Renal pelvis (tissue), 1 donor: ENCODE measurements at regions not wholly inside any gene's neighbourhood (a gene's known extent, or its start where the extent isn't known, plus 50 kb on each side); places are given as distances from the start of the nearest gene placed in this dataset.

Experiments
- DNase-seq: peaks from one replicate; pipeline ENCODE4 v3.0.0-alpha.2; 2013

- DNase-seq: no peak
These were observed 154.9 kb downstream of the RASSF9 start for GRCh38 chr12:85681333-85681732.

- no peak for DNase-seq
These were observed 153.2 kb downstream of the RASSF9 start for GRCh38 chr12:85683051-85683450.

- no peak for DNase-seq
These were observed 147.4 kb downstream of the RASSF9 start for GRCh38 chr12:85688837-85689236.

- no peak for DNase-seq
These were observed 146.1 kb downstream of the RASSF9 start for GRCh38 chr12:85690146-85690545.

- DNase-seq: no peak
These were observed 143.0 kb downstream of the RASSF9 start for GRCh38 chr12:85693093-85693665.

- DNase-seq: no peak
These were observed 141.0 kb downstream of the RASSF9 start for GRCh38 chr12:85695097-85695715.

- no peak for DNase-seq
These were observed 139.2 kb downstream of the RASSF9 start for GRCh38 chr12:85697003-85697402.

GRCh38 chr12:85698937-85699336 is 137.3 kb downstream of the RASSF9 start:
- no peak for DNase-seq

GRCh38 chr12:85708775-85709174 is 127.4 kb downstream of the RASSF9 start:
- no peak for DNase-seq

GRCh38 chr12:85711735-85712390 is 124.3 kb downstream of the RASSF9 start:
- DNase-seq: no peak

- no peak for DNase-seq
These were observed 122.8 kb downstream of the RASSF9 start for GRCh38 chr12:85713373-85713772.

GRCh38 chr12:85714425-85714824 is 121.8 kb downstream of the RASSF9 start:
- no peak for DNase-seq

GRCh38 chr12:85720308-85721033 is 115.7 kb downstream of the RASSF9 start:
- no peak for DNase-seq

- DNase-seq: no peak
These were observed 110.2 kb downstream of the RASSF9 start for GRCh38 chr12:85725991-85726390.

GRCh38 chr12:85733221-85733840 is 102.9 kb downstream of the RASSF9 start:
- DNase-seq: no peak

GRCh38 chr12:85733984-85734383 is 102.2 kb downstream of the RASSF9 start:
- no peak for DNase-seq

- no peak for DNase-seq
These were observed 96.0 kb downstream of the RASSF9 start for GRCh38 chr12:85740186-85740585.

GRCh38 chr12:85741046-85741445 is 95.2 kb downstream of the RASSF9 start:
- no peak for DNase-seq

- no peak for DNase-seq
These were observed 88.2 kb downstream of the RASSF9 start for GRCh38 chr12:85747941-85748495.
